Osteocyte (in vitro differentiated cells): ENCODE measurements at regions not wholly inside any gene's neighbourhood (a gene's known extent, or its start where the extent isn't known, plus 50 kb on each side); places are given as distances from the start of the nearest gene placed in this dataset.

Experiments used
- DNase-seq: peaks from one replicate; pipeline ENCODE4 v3.0.0; 2021; ENCODE audit warnings: mixed read lengths; ENCODE audit not compliant: unreplicated experiment; ENCODE audit errors: extremely low spot score
- H3K27ac Mint-ChIP-seq: one replicate; pipeline ENCODE4 v1.8.0; 2021; ENCODE audit warnings: mild to moderate bottlenecking, mixed read lengths; ENCODE audit not compliant: unreplicated experiment
- H3K27me3 Mint-ChIP-seq: one replicate; pipeline ENCODE4 v1.8.0; 2021; ENCODE audit warnings: mixed read lengths; ENCODE audit not compliant: unreplicated experiment
- H3K36me3 Mint-ChIP-seq: one replicate; pipeline ENCODE4 v1.8.0; 2021; ENCODE audit warnings: mixed read lengths; ENCODE audit not compliant: unreplicated experiment
- H3K4me1 Mint-ChIP-seq: one replicate; pipeline ENCODE4 v1.8.0; 2021; ENCODE audit warnings: mixed read lengths; ENCODE audit not compliant: unreplicated experiment
- H3K4me3 Mint-ChIP-seq: one replicate; pipeline ENCODE4 v1.8.0; 2021; ENCODE audit warnings: mild to moderate bottlenecking, moderate library complexity, mixed read lengths; ENCODE audit not compliant: unreplicated experiment
- H3K9me3 Mint-ChIP-seq: one replicate; pipeline ENCODE4 v1.8.0; 2021; ENCODE audit warnings: mixed read lengths; ENCODE audit not compliant: unreplicated experiment
- CTCF ChIP-seq: fragments of 200-600 bp; sonication (generic); IDR thresholded peaks from 2 replicates; pipeline ENCODE4 v1.5.0; 2021; ENCODE audit warnings: antibody characterized with exemption, mild to moderate bottlenecking, moderate library complexity

DNA sequence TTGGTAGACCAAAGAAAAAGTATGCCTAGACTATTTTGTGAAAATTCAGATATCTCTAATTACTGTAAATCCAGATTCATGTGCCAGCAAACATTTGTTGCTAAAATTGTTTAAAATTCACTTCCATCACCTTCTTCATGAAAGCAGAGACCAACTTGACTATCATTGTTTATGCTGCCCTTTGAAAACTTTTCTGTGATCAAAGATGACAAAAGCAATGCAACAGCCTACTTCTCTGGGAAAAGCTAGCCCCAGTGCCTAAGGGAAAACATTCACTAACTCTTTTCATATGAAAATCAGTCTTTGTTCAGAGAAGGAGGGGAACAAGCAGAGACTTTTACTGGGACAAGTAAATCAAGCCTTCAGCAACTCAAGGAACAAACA is 178.0 kb upstream of the P2RY1 start:
- H3K4me3 Mint-ChIP-seq, result no peak overlapping the region
- no peak overlapping the region for H3K27ac Mint-ChIP-seq
- peaks cover 8% of the 10 kb centered on the region for H3K4me1 Mint-ChIP-seq
- H3K27me3 Mint-ChIP-seq, result peaks cover 9% of the 10 kb centered on the region
- no peak for TF ChIP-seq CTCF
- H3K36me3 Mint-ChIP-seq, result no peaks in the 10 kb centered on the region
- peaks cover 2% of the 10 kb centered on the region for H3K9me3 Mint-ChIP-seq
- no peak for DNase-seq

DNA sequence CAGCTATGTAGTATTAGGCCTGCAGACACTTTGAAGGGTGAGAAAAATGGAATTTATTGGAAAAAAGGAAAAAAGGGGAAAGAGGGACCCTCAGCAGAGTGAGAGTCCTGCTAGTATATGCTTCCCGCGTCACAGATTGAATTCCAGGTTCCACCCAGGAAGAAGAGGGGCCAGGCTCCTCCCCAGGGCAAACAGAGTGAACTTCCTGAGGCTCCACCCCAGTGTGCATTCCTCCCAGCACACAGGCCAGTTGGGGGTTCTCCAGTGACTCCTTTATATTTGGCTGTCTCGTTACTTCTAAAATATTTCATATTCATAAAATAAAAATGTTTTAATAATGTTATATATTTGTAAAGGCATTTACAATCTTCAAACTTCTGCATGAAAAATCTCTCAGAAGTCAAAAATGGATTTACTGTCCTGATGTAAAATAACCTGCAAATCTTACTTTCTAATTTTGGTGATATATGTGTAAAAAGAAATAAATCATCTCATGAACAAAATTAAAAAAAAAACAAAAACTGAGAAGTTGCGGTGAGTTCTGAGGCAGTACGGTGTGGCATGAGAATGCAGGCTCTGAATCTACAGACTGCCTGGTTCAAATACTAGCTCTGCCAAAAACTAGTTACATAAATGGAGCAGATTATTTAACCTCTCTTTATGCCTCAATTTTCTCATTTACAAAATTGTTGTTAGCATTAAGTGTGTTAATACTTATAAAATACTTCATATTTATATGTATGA is 175.8 kb upstream of the P2RY1 start:
- Mint-ChIP-seq H3K36me3 (no peaks in the 10 kb centered on the region), H3K4me3 (no peak overlapping the region), H3K27ac (no peak overlapping the region), H3K27me3 (no peaks in the 10 kb centered on the region), H3K9me3 (peaks cover 8% of the 10 kb centered on the region), H3K4me1 (peaks cover 8% of the 10 kb centered on the region)
- no peak for DNase-seq
- no peak for TF ChIP-seq CTCF

DNA sequence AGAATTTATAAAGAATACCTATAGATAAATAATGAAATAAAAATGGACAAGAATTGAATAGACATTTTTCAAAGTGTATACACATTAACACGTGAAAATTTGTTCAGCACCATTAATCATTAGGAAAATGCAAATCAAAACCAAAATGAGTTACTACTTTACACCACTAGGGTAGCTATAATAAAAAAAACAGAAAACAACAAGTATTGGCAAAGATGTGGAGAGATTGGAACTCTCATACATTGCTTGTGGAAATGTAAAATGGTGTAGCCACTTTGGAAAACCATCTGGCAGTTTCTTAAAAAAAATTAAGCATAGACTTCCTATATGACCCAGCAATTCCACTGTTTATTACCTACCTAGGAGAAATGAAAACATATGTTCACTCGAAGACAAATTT is 172.8 kb upstream of the P2RY1 start:
- TF ChIP-seq CTCF, result no peak
- Mint-ChIP-seq H3K9me3 (peaks cover 8% of the 10 kb centered on the region), H3K4me3 (no peak overlapping the region), H3K27me3 (no peaks in the 10 kb centered on the region), H3K4me1 (no peaks in the 10 kb centered on the region), H3K36me3 (no peaks in the 10 kb centered on the region), H3K27ac (no peak overlapping the region)
- DNase-seq, result no peak

DNA sequence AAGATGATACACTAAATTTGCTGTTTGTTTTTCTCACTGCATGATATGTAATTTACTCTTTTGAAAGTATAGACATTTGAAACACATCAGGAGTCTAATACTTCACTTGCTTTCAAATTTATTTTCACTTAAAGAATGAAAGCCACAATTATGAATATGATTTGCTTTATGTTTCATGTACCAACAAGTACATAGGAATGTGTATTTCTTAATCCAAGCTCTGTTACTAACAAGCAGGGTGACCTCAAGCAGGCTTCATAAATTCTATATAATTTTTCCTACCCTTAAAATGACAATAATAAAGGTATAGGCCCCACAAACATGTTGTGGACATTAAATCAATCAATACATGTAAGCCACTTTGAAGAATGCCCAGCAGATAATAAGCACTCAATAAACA is 170.2 kb upstream of the P2RY1 start:
- Mint-ChIP-seq H3K4me3 (no peak overlapping the region), H3K27ac (no peak overlapping the region), H3K36me3 (no peaks in the 10 kb centered on the region), H3K27me3 (peaks cover 2% of the 10 kb centered on the region), H3K4me1 (no peaks in the 10 kb centered on the region), H3K9me3 (peaks cover 8% of the 10 kb centered on the region)
- no peak for TF ChIP-seq CTCF
- no peak for DNase-seq

DNA sequence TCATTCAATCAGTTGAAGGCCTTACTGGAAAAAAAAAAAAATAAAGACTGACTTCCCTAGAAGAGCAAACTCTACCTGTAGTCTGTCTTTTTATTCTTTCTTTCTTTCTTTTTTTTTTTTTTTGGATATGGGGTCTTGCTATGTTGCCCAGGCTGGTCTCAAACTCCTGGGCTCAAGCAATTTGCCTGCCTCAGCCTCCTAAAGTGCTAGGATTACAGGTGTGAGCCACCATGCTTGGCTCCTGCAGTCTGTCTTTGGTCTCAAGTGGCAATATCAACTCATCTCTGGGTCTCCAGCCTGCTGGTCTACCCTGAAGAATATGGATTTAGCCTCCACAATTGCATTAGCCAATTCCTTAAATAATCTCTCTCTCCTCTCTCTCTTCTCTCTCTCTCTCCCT is 167.7 kb upstream of the P2RY1 start:
- no peak for TF ChIP-seq CTCF
- H3K9me3 Mint-ChIP-seq, result peaks cover 3% of the 10 kb centered on the region
- H3K27ac Mint-ChIP-seq, result no peak overlapping the region
- no peak for DNase-seq
- H3K27me3 Mint-ChIP-seq, result peaks cover 7% of the 10 kb centered on the region
- H3K4me3 Mint-ChIP-seq, result no peak overlapping the region
- no peaks in the 10 kb centered on the region for H3K4me1 Mint-ChIP-seq
- no peaks in the 10 kb centered on the region for H3K36me3 Mint-ChIP-seq
